ENCODE measurements at regions not wholly inside any gene's neighbourhood (a gene's known extent, or its start where the extent isn't known, plus 50 kb on each side); places are given as distances from the start of the nearest gene placed in this dataset.

DNA sequence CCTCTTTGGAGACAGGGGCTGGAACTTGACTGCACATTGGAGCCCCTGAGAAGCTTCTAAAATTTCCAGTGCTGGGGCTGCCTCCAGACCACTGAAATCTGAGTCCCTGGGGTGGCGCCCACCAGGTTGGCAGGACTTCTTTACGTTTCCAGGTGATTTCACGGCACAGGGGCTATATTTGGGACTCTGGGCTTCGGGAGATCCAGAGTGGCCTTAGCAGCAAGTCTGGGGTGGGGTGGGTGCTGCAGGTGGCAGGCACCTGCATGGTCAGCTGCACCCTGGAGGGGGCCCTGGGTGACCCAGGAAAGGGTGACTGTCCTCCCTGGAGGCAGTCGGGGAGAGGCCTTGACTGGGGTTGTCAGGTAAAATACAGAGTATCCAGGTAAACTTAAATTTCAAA lies 135.5 kb upstream of the PHACTR3 start:
- Histone ChIP-seq H3K4me3 (no peak overlapping the region), H3K4me1 (no peaks in the 10 kb centered on the region), H3K9me3 (no peaks in the 10 kb centered on the region), H3K27me3 (peaks cover 0 to 27% (median 4%) of the 10 kb centered on the region in 7 donors), H3K36me3 (no peaks in the 10 kb centered on the region), H3K27ac (no peak overlapping the region)
- TF ChIP-seq CTCF (IDR thresholded peaks at IDR 0.05) = no peak
- ATAC-seq (no peak), DNase-seq (no peak)
- intact Hi-C loops (cut with DNase I) = no loop called here
- 83 to 86% methylated on average over 5 of the region's 5 CpGs for WGBS, 2 donors

DNA sequence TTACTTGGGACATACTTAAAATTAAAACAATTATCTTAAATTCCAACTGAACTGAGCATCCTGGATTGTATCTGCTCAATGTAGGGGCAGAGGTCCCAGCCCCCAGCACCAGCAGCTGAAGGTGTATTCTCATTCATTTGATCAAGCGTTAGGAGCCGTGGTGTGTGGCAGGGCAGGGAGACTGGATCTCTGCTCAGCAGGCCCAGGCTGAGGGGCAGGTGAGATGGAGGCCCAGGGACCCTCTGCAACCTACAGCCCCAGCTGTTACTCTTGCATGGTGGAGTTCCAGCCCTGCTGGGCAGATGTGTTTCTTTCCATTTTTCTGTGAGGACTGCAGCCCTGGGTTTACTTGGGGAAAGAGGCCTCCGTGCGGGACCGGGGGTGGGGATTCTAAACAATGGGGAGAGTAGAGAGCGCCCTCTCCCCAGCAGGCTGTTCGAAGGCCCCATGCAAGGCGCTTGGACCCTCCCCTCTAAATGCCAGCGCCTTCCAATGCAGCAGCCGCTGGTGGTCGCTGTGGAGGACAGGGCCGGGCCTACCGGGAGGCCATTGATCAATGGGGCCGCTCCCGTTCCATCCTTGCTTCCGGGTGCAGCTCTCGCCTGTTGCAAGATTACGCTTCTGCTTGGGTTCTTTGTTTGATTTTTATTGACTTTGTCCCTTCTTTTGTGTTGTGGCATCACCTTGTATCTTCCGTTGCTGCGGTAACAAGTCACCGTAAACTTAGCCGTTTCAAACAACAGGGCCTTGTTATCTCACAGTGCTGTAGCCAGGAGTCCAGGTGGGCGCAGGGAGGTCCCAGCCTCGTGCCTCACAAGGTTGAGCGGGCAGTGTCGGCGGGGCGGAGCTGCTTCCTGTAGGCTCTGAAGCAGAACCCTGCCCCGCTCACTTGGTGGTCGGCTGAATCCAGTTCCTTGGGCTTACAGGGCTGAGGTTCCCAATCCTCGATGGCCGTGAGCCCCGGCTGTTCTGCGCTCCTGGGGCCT lies 134.8 kb upstream of the PHACTR3 start:
- Histone ChIP-seq H3K36me3 (no peaks in the 10 kb centered on the region), H3K27me3 (peaks cover 0 to 27% (median 4%) of the 10 kb centered on the region in 7 donors), H3K9me3 (no peaks in the 10 kb centered on the region), H3K4me3 (no peak overlapping the region), H3K27ac (no peak overlapping the region), H3K4me1 (no peaks in the 10 kb centered on the region)
- ATAC-seq = no peak
- intact Hi-C loops (cut with DNase I) = no loop called here
- no peak for TF ChIP-seq CTCF (IDR thresholded peaks at IDR 0.05)
- 71 to 75% methylated on average over 34 of the region's 34 CpGs for WGBS, 2 donors
- no peak for DNase-seq

- DNase-seq = no peak
- no peak overlapping the region for H3K4me3 ChIP-seq
- no peak for ATAC-seq
- no peaks in the 10 kb centered on the region for H3K4me1 ChIP-seq
- intact Hi-C loops (cut with DNase I) = no loop called here
- H3K27ac ChIP-seq = no peak overlapping the region
- peaks cover 0 to 27% (median 9%) of the 10 kb centered on the region in 7 donors for H3K27me3 ChIP-seq
- TF ChIP-seq CTCF (IDR thresholded peaks at IDR 0.05) = no peak
- whole genome bisulfite sequencing, 2 donors = 92 to 93% methylated on average over 20 of the region's 20 CpGs
- no peaks in the 10 kb centered on the region for H3K9me3 ChIP-seq
- no peaks in the 10 kb centered on the region for H3K36me3 ChIP-seq
Observed at GRCh38 chr20:59470521-59470920, 133.8 kb upstream of the PHACTR3 start.

- Histone ChIP-seq H3K4me3 (no peak overlapping the region), H3K36me3 (no peaks in the 10 kb centered on the region), H3K4me1 (no peaks in the 10 kb centered on the region), H3K27ac (no peak overlapping the region), H3K27me3 (peaks cover 0 to 30% (median 13%) of the 10 kb centered on the region in 7 donors), H3K9me3 (no peaks in the 10 kb centered on the region)
- intact Hi-C loops (cut with DNase I) = no loop called here
- DNase-seq (no peak), ATAC-seq (no peak)
- 63 to 66% methylated on average over 12 of the region's 12 CpGs for WGBS, 2 donors
- no peak for TF ChIP-seq CTCF (IDR thresholded peaks at IDR 0.05)
Observed at GRCh38 chr20:59471653-59472421, 132.5 kb upstream of the PHACTR3 start.

All from heart right ventricle (tissue), 16 donors.